H9 (cell line): ENCODE measurements at regions not wholly inside any gene's neighbourhood (a gene's known extent, or its start where the extent isn't known, plus 50 kb on each side); places are given as distances from the start of the nearest gene placed in this dataset.
A peak's percentile ranks its signal among the peaks of the same experiment; 100 is the strongest.

Experiments
- DNase-seq: peaks from one replicate; pipeline ENCODE4 v3.0.0-alpha.2; 2017
- H2AFZ ChIP-seq: one replicate; pipeline ENCODE4 v1.6.1; 2013; ENCODE audit warnings: mild to moderate bottlenecking, low read length, control low read depth, moderate library complexity
- H2AK5ac ChIP-seq: 2 replicates; pipeline ENCODE4 v1.6.1; 2013; ENCODE audit warnings: low read length, control low read depth, mixed read lengths; ENCODE audit not compliant: insufficient read length
- H2BK120ac ChIP-seq: one replicate; pipeline ENCODE4 v1.6.1; 2013; ENCODE audit warnings: low read depth, mild to moderate bottlenecking, low read length, control low read depth, inconsistent platforms; ENCODE audit not compliant: poor library complexity, severe bottlenecking
- H2BK12ac ChIP-seq: 2 replicates; pipeline ENCODE4 v1.6.1; 2013; ENCODE audit warnings: low read length, control low read depth, mixed read lengths, low read depth; ENCODE audit not compliant: insufficient read length
- H2BK15ac ChIP-seq: 2 replicates; pipeline ENCODE4 v1.6.1; 2013; ENCODE audit warnings: low read depth, low read length, control low read depth
- H2BK20ac ChIP-seq: one replicate; pipeline ENCODE4 v1.6.1; 2013; ENCODE audit warnings: low read depth, mild to moderate bottlenecking, low read length, control low read depth, inconsistent platforms; ENCODE audit not compliant: poor library complexity, severe bottlenecking
- H2BK5ac ChIP-seq: 2 replicates; pipeline ENCODE4 v1.6.1; 2013; ENCODE audit warnings: low read length, control low read depth, mixed read lengths; ENCODE audit not compliant: insufficient read length
- H3K14ac ChIP-seq: 2 replicates; pipeline ENCODE4 v1.6.1; 2013; ENCODE audit warnings: low read length, control low read depth; ENCODE audit not compliant: insufficient read depth
- H3K18ac ChIP-seq: 2 replicates; pipeline ENCODE4 v1.6.1; 2013; ENCODE audit warnings: low read depth, mild to moderate bottlenecking, mixed read lengths, low read length, control low read depth; ENCODE audit not compliant: insufficient read length
- H3K23ac ChIP-seq: 2 replicates; pipeline ENCODE4 v1.6.1; 2013; ENCODE audit warnings: low read length, control low read depth, mixed read lengths, low read depth; ENCODE audit not compliant: insufficient read length
- H3K23me2 ChIP-seq: 2 replicates; pipeline ENCODE4 v1.6.1; 2013; ENCODE audit warnings: low read depth, mild to moderate bottlenecking, mixed read lengths, low read length, control low read depth; ENCODE audit not compliant: insufficient read length, poor library complexity, severe bottlenecking
- H3K27ac ChIP-seq: 2 replicates; pipeline ENCODE4 v1.5.1; 2013; ENCODE audit warnings: low read length, control low read depth, mixed read lengths, low read depth; ENCODE audit not compliant: insufficient read length
- H3K27me3 ChIP-seq: 2 replicates; pipeline ENCODE4 v1.6.1; 2013; ENCODE audit warnings: low read length, control low read depth, inconsistent platforms; ENCODE audit not compliant: insufficient read depth
- H3K4ac ChIP-seq: 2 replicates; pipeline ENCODE4 v1.6.1; 2013; ENCODE audit warnings: low read depth, mild to moderate bottlenecking, control low read depth, inconsistent platforms, low read length, moderate library complexity
- H3K4me1 ChIP-seq: 2 replicates; pipeline ENCODE4 v1.6.1; 2013; ENCODE audit warnings: low read length, control low read depth, inconsistent platforms; ENCODE audit not compliant: insufficient read depth
- H3K4me2 ChIP-seq: 2 replicates; pipeline ENCODE4 v1.6.1; 2013; ENCODE audit warnings: low read length, control low read depth, mixed read lengths; ENCODE audit not compliant: insufficient read length, insufficient read depth
- H3K56ac ChIP-seq: 2 replicates; pipeline ENCODE4 v1.6.1; 2013; ENCODE audit warnings: low read depth, mild to moderate bottlenecking, mixed read lengths, low read length, control low read depth; ENCODE audit not compliant: insufficient read length
- H3K79me1 ChIP-seq: 2 replicates; pipeline ENCODE4 v1.6.1; 2013; ENCODE audit warnings: low read depth, mild to moderate bottlenecking, moderate library complexity, low read length, control low read depth, inconsistent platforms; ENCODE audit not compliant: insufficient read depth, poor library complexity, severe bottlenecking
- H3K79me2 ChIP-seq: 2 replicates; pipeline ENCODE4 v1.6.1; 2013; ENCODE audit warnings: low read length, control low read depth, inconsistent platforms; ENCODE audit not compliant: insufficient read depth
- H3K9ac ChIP-seq: 2 replicates; pipeline ENCODE4 v1.6.1; 2013; ENCODE audit warnings: low read length, control low read depth, mixed read lengths; ENCODE audit not compliant: insufficient read length; ENCODE audit errors: extremely low read depth
- H3K9me3 ChIP-seq: one replicate; pipeline ENCODE4 v1.6.1; 2013; ENCODE audit warnings: low read depth, low read length, inconsistent platforms; ENCODE audit not compliant: control insufficient read depth
- H3T11ph ChIP-seq: one replicate; pipeline ENCODE4 v1.6.1; 2013; ENCODE audit warnings: mild to moderate bottlenecking, low read length, control low read depth, inconsistent platforms
- H4K20me1 ChIP-seq: one replicate; pipeline ENCODE4 v1.6.1; 2013; ENCODE audit not compliant: control insufficient read depth, insufficient read length, insufficient read depth
- H4K5ac ChIP-seq: 2 replicates; pipeline ENCODE4 v1.6.1; 2013; ENCODE audit warnings: low read depth, mild to moderate bottlenecking, mixed read lengths, low read length, control low read depth; ENCODE audit not compliant: insufficient read length
- H4K8ac ChIP-seq: replicated peaks from 2 replicates; pipeline ENCODE4 v1.6.1; 2013; ENCODE audit warnings: low read length, control low read depth, mixed read lengths, low read depth; ENCODE audit not compliant: insufficient read length
- H4K91ac ChIP-seq: 2 replicates; pipeline ENCODE4 v1.6.1; 2013; ENCODE audit warnings: low read depth, mild to moderate bottlenecking, moderate library complexity, mixed read lengths, low read length, control low read depth; ENCODE audit not compliant: insufficient read length
- H3K27ac Mint-ChIP-seq, 3 experiments: 2 replicates in 2 of 3; 3 replicates in 1 of 3; pipeline ENCODE4 v1.8.0; 2020 to 2021; ENCODE audit warnings: mixed read lengths in 3 of 3, mild to moderate bottlenecking in 1 of 3, moderate library complexity in 1 of 3
- H3K27me3 Mint-ChIP-seq: 2 replicates; pipeline ENCODE4 v1.8.0; 2021; ENCODE audit warnings: low read depth, mild to moderate bottlenecking, moderate library complexity, mixed read lengths
- H3K36me3 Mint-ChIP-seq, 3 experiments: 2 replicates in 2 of 3; 3 replicates in 1 of 3; pipeline ENCODE4 v1.8.0; 2020 to 2021; ENCODE audit warnings: low read depth in 3 of 3, mixed read lengths in 3 of 3; ENCODE audit not compliant: insufficient read depth in 1 of 3
- H3K4me1 Mint-ChIP-seq, 2 experiments: 2 replicates each; pipeline ENCODE4 v1.8.0; 2020; ENCODE audit warnings: mixed read lengths in 2 of 2
- H3K4me3 Mint-ChIP-seq, 2 experiments: 2 replicates in 1 of 2; 3 replicates in 1 of 2; pipeline ENCODE4 v1.8.0; 2020 to 2021; ENCODE audit warnings: mild to moderate bottlenecking in 2 of 2, mixed read lengths in 2 of 2, moderate library complexity in 1 of 2
- H3K9me3 Mint-ChIP-seq, 2 experiments: 2 replicates in 1 of 2; 3 replicates in 1 of 2; pipeline ENCODE4 v1.8.0; 2020; ENCODE audit warnings: mild to moderate bottlenecking in 2 of 2, mixed read lengths in 2 of 2, moderate library complexity in 1 of 2
- CTCF ChIP-seq: fragments of 200-600 bp; sonication (generic); conservative IDR thresholded peaks from 3 replicates; pipeline ENCODE4 v1.8.0; 2021; ENCODE audit warnings: antibody characterized with exemption, mild to moderate bottlenecking
- WGBS: extraction: QIAGEN DNeasy Blood & Tissue Kit; methylation state at CpG from one replicate; pipeline ENCODE4 v1.1.7; 2013; ENCODE audit warnings: missing lambda C conversion rate, low lambda C conversion rate, mixed read lengths; ENCODE audit not compliant: insufficient read length; ENCODE audit errors: extremely low coverage; 5-methylcytosine and 5-hydroxymethylcytosine counted together

DNA sequence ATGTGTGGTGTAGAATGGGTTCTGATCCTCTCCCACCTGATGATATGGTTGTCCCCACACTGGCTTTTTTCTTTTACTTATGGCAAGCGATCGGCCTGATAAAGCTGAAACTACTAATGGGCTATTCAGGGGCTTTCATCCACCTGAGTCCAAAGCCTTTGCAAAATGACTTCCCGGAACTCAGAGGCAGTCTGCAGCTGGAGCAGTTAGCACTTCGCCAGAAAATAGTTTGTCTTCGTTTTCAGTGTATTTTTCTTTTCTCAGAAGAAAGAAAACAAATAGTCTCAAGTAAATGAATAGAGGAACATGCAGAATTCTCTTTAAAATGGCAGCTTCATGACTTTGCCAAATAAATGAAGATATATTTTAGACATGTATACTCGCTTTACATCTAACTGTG is 306.0 kb upstream of the ADAMTS9 start:
- Histone ChIP-seq H3K56ac (no peak overlapping the region), H3K14ac (no peak overlapping the region), H2AFZ (no peak overlapping the region), H2BK20ac (no peak overlapping the region), H3K9ac (no peak overlapping the region), H2BK120ac (no peak overlapping the region), H3K79me2 (no peaks in the 10 kb centered on the region), H3K23me2 (no peaks in the 10 kb centered on the region), H2BK12ac (no peak overlapping the region), H2BK15ac (no peak overlapping the region), H3T11ph (no peak overlapping the region), H4K91ac (no peak overlapping the region), H4K5ac (no peak overlapping the region), H2BK5ac (no peak overlapping the region), H2AK5ac (no peak overlapping the region), H3K79me1 (no peaks in the 10 kb centered on the region), H3K27me3 (no peaks in the 10 kb centered on the region), H4K20me1 (no peaks in the 10 kb centered on the region), H3K4me2 (no peak overlapping the region), H4K8ac (no peak overlapping the region), H3K4me1 (peaks cover 16% of the 10 kb centered on the region), H3K23ac (no peak overlapping the region), H3K9me3 (no peaks in the 10 kb centered on the region), H3K18ac (no peak overlapping the region), H3K27ac (no peak overlapping the region), H3K4ac (no peak overlapping the region)
- Mint-ChIP-seq H3K36me3 (no peaks in the 10 kb centered on the region), H3K4me3 (no peak overlapping the region), H3K9me3 (no peaks in the 10 kb centered on the region), H3K27ac (peak overlapping the region in 2 of 3 experiments; percentile 57 to 69; a peak in 1 of 7 replicates), H3K27me3 (no peaks in the 10 kb centered on the region; the same call in 1 of the 2 replicates), H3K4me1 (peaks cover 37 to 43% of the 10 kb centered on the region in 2 experiments)
- no peak for DNase-seq
- WGBS: no CpG with 5 or more reads among the region's 6 CpGs
- no peak for TF ChIP-seq CTCF
